Lower leg skin (tissue), 3 donors: ENCODE measurements at regions not wholly inside any gene's neighbourhood (a gene's known extent, or its start where the extent isn't known, plus 50 kb on each side); places are given as distances from the start of the nearest gene placed in this dataset.

Experiments
- CTCF ChIP-seq, 3 donors: fragments of 450-650 bp; IDR thresholded peaks; one replicate each; pipeline ENCODE4 v1.5.1; 2016; ENCODE audit warnings: antibody characterized with exemption in 3 of 3, mild to moderate bottlenecking in 3 of 3, moderate library complexity in 2 of 3
- POLR2A ChIP-seq, 2 donors: fragments of 450-650 bp; IDR thresholded peaks; one replicate each; pipeline ENCODE4 v1.6.1; 2016 to 2017; ENCODE audit warnings: antibody characterized with exemption in 2 of 2, mild to moderate bottlenecking in 1 of 2, moderate library complexity in 1 of 2

DNA sequence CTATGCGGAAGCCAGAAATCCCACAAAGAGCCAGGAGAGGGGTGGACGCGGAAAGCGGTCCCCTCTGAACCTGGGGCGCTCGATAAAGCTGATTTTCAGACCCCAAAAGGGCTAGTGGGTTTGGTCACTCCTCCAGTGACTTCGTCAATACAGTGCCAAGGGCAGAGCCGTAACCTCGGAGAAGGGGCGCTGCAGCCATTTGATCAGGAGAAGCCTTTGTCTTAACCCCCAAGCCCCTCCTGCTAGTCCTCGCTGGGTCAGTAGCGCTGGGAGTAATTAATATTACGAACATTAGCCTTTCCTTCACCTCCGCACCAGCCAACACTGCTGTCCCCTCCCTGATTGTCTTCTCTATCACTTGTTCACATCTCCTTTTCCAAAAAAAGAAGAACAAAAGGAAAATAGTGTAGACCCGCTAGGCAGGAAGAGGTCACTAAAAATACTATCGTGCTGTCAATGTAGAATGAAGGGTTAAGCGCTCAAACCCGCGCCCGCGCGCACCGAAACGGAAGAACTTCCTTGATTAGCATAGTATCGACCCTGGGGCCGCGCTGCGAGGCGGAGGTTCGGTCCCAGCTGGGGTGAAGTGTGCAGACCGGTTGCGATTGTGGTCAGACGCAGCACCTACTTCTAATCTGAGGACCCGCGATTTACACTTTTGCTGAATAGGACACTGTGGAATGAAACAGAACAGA is 63.2 kb upstream of the MAPRE2 start:
- TF ChIP-seq CTCF (IDR thresholded peaks at IDR 0.05) = no peak
- TF ChIP-seq POLR2A (IDR thresholded peaks at IDR 0.05) = no peak
